Osteoblast (primary cell): ENCODE measurements at regions not wholly inside any gene's neighbourhood (a gene's known extent, or its start where the extent isn't known, plus 50 kb on each side); places are given as distances from the start of the nearest gene placed in this dataset.
"Not testable (repeated sequence)": the region's sequence is repeated elsewhere in the genome, so short reads cannot be mapped to it uniquely, and the experiment has no call there.

Experiments
- DNase-seq: peaks from one replicate; pipeline ENCODE4 v3.0.0; 2011; ENCODE audit warnings: low spot score, mixed read lengths; ENCODE audit not compliant: insufficient read length; ENCODE audit errors: missing footprints
- H2AFZ ChIP-seq: 2 replicates; pipeline ENCODE4 v1.6.0; 2011; ENCODE audit warnings: mild to moderate bottlenecking, low read length
- H3K27ac ChIP-seq: 2 replicates; pipeline ENCODE4 v1.5.1; 2011; ENCODE audit warnings: mild to moderate bottlenecking, low read depth, low read length, moderate library complexity
- H3K27me3 ChIP-seq: 2 replicates; pipeline ENCODE4 v1.6.0; 2012; ENCODE audit warnings: mild to moderate bottlenecking, control low read depth, inconsistent platforms, low read length, moderate library complexity; ENCODE audit not compliant: insufficient read depth
- H3K36me3 ChIP-seq: 2 replicates; pipeline ENCODE4 v1.5.1; 2011; ENCODE audit warnings: mild to moderate bottlenecking, low read length, control low read depth, moderate library complexity; ENCODE audit not compliant: insufficient read depth
- H3K4me1 ChIP-seq: 2 replicates; pipeline ENCODE4 v1.5.1; 2011; ENCODE audit warnings: mild to moderate bottlenecking, low read length, control low read depth, moderate library complexity; ENCODE audit not compliant: insufficient read depth
- H3K4me2 ChIP-seq: 2 replicates; pipeline ENCODE4 v1.6.0; 2011; ENCODE audit warnings: mild to moderate bottlenecking, low read length; ENCODE audit not compliant: insufficient read depth
- H3K4me3 ChIP-seq: fragments of 200-600 bp; sonication (generic); 3 replicates; pipeline ENCODE4 v1.5.1; 2012; ENCODE audit warnings: mild to moderate bottlenecking, low read length, inconsistent platforms; ENCODE audit not compliant: insufficient read depth
- H3K79me2 ChIP-seq: 2 replicates; pipeline ENCODE4 v1.6.0; 2012; ENCODE audit warnings: mild to moderate bottlenecking, low read length, control low read depth, inconsistent platforms; ENCODE audit not compliant: insufficient read depth
- H3K9me3 ChIP-seq: 2 replicates; pipeline ENCODE4 v1.5.1; 2011; ENCODE audit warnings: low read depth, low read length, control low read depth
- H4K20me1 ChIP-seq: 2 replicates; pipeline ENCODE4 v1.6.0; 2012; ENCODE audit warnings: mild to moderate bottlenecking, low read length, control low read depth; ENCODE audit not compliant: insufficient read depth
- CTCF ChIP-seq: IDR thresholded peaks from 2 replicates; pipeline ENCODE4 v1.5.1; 2011; ENCODE audit warnings: mild to moderate bottlenecking, low read depth, low read length, moderate library complexity; ENCODE audit errors: extremely low read depth

- Histone ChIP-seq H4K20me1 (no peaks in the 10 kb centered on the region), H3K79me2 (no peaks in the 10 kb centered on the region), H3K36me3 (no peaks in the 10 kb centered on the region), H3K4me1 (no peaks in the 10 kb centered on the region), H3K4me2 (no peak overlapping the region), H3K9me3 (no peaks in the 10 kb centered on the region), H3K4me3 (no peak overlapping the region), H3K27ac (no peak overlapping the region), H2AFZ (no peak overlapping the region), H3K27me3 (no peaks in the 10 kb centered on the region)
- no peak for TF ChIP-seq CTCF
- DNase-seq = no peak
These were observed 150.5 kb upstream of the GRIK3 start for GRCh38 chr1:37184789-37185188.

GRCh38 chr1:37186246-37186756, 152.0 kb upstream of the GRIK3 start:
- H3K36me3 ChIP-seq = no peaks in the 10 kb centered on the region
- H3K9me3 ChIP-seq = no peaks in the 10 kb centered on the region
- no peak for TF ChIP-seq CTCF

DNA sequence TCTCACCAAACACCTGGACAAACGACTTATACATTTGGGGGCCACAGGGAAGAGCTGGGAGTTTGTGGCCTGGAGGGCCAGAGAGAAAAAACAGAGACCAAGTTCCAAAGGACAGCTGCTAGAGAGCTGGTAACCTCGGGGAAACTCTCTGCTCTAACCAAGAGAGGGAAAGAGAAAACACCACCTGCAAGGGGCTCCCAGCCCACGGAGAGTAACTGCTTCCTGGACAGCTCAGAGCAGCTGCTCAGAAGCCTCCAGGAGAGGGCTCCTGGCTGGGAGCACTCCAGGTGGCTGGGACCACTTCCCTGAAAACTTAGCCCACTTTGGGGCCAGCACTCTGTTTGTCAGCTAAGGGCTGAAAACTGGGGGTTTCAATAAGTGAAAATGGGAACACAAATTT, 154.8 kb upstream of the GRIK3 start:
- no peak overlapping the region for H3K27ac ChIP-seq
- TF ChIP-seq CTCF = no peak
- no peaks in the 10 kb centered on the region for H3K9me3 ChIP-seq
- H3K36me3 ChIP-seq = no peaks in the 10 kb centered on the region
- H4K20me1 ChIP-seq = no peaks in the 10 kb centered on the region
- no peaks in the 10 kb centered on the region for H3K79me2 ChIP-seq
- no peaks in the 10 kb centered on the region for H3K4me1 ChIP-seq
- no peaks in the 10 kb centered on the region for H3K27me3 ChIP-seq
- H2AFZ ChIP-seq = no peak overlapping the region
- no peak overlapping the region for H3K4me3 ChIP-seq
- no peak overlapping the region for H3K4me2 ChIP-seq
- DNase-seq = no peak

More at GRCh38 chr1:37186246-37186756, 152.0 kb upstream of the GRIK3 start:
- Histone ChIP-seq H3K4me3 (no peak overlapping the region), H3K27me3 (no peaks in the 10 kb centered on the region), H3K27ac (no peak overlapping the region), H3K79me2 (no peaks in the 10 kb centered on the region), H3K4me2 (no peak overlapping the region), H4K20me1 (no peaks in the 10 kb centered on the region), H3K4me1 (no peaks in the 10 kb centered on the region), H2AFZ (no peak overlapping the region)
- no peak for DNase-seq

DNA sequence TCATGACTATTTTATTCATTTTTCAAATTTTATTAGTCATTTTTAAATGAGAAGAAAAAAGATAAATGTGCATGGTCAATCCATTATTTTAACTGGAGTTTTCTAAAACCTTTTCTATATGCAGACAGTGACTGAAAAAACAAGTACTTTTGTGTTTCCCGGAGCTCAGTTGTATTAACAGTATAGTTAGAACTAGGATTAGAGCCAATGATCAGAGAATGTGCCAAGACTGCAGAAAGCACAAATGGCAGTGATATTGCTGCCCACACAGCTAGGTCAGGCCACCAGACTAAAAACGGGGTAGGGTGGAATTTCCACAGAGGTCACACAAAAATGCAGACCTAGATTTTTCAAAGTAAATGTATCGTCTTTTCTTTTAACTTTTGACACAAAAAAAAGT, 163.1 kb upstream of the GRIK3 start:
- Histone ChIP-seq H3K79me2 (no peaks in the 10 kb centered on the region), H3K27me3 (no peaks in the 10 kb centered on the region), H3K9me3 (no peaks in the 10 kb centered on the region), H2AFZ (no peak overlapping the region), H3K4me2 (no peak overlapping the region), H3K36me3 (no peaks in the 10 kb centered on the region), H4K20me1 (no peaks in the 10 kb centered on the region), H3K27ac (no peak overlapping the region), H3K4me3 (no peak overlapping the region), H3K4me1 (no peaks in the 10 kb centered on the region)
- TF ChIP-seq CTCF = no peak
- DNase-seq = no peak

DNA sequence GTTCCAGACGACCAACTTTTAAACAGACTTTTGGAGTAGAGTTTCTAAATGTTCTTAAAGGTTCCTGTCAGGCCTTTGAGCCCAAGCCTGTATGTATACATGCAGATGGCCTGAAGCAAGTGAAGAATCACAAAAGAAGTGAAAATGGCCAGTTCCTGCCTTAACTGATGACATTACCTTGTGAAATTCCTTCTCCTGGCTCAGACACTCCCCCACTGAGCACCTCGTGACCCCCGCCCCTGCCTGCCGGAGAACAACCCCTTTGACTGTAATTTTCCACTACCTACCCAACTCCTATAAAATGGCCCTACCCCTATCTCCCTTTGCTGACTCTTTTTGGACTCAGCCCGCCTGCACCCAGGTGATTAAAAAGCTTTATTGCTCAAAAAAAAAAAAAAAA, 180.0 kb upstream of the GRIK3 start:
- not testable (repeated sequence) for DNase-seq, H3K4me2 ChIP-seq, H3K36me3 ChIP-seq, H3K4me1 ChIP-seq, H3K27me3 ChIP-seq, H4K20me1 ChIP-seq, H3K79me2 ChIP-seq, H3K9me3 ChIP-seq, H2AFZ ChIP-seq, H3K4me3 ChIP-seq, H3K27ac ChIP-seq
